ENCODE measurements at regions not wholly inside any gene's neighbourhood (a gene's known extent, or its start where the extent isn't known, plus 50 kb on each side); places are given as distances from the start of the nearest gene placed in this dataset.

- Histone ChIP-seq H3K36me3 (ENCODE audit: control insufficient read depth in 2 of 2, extremely low read depth in 1 of 2, insufficient read depth in 2 of 2, low read length in 2 of 2) (no peaks in the 10 kb centered on the region), H3K4me2 (ENCODE audit: control insufficient read depth, extremely low read depth, insufficient read depth, low read depth, low read length) (no peak overlapping the region), H2AFZ (ENCODE audit: control insufficient read depth, low read length) (no peak overlapping the region), H3K79me2 (ENCODE audit: control insufficient read depth, insufficient read depth, low read length) (no peaks in the 10 kb centered on the region), H3K9me3 (ENCODE audit: control insufficient read depth, low read depth, low read length) (no peaks in the 10 kb centered on the region), H4K20me1 (ENCODE audit: control insufficient read depth, extremely low read depth, insufficient read depth, low read length) (no peaks in the 10 kb centered on the region), H3K9ac (ENCODE audit: control insufficient read depth, extremely low read depth, insufficient read depth, low read length) (no peak overlapping the region), H3K27ac (ENCODE audit: control insufficient read depth, insufficient read depth, low read length) (no peak overlapping the region), H3K4me1 (ENCODE audit: control insufficient read depth, extremely low read depth, insufficient read depth, low read length) (no peaks in the 10 kb centered on the region), H3K9me1 (ENCODE audit: control insufficient read depth, extremely low read depth, insufficient read depth, low read length) (no peaks in the 10 kb centered on the region), H3K27me3 (ENCODE audit: control insufficient read depth, extremely low read depth, insufficient read depth, low read length) (no peaks in the 10 kb centered on the region), H3K4me3 (ENCODE audit: control insufficient read depth in 2 of 3, extremely low read depth in 1 of 3, insufficient read depth in 2 of 3, low read depth in 1 of 3, low read length in 3 of 3) (no peak overlapping the region)
- dilution Hi-C loops (cut with MboI; ENCODE audit: extremely low pct_ligation_motif_present, low sequenced_read_pairs), result no loop called here
- TF ChIP-seq EZH2 (IDR thresholded peaks at IDR 0.05; ENCODE audit: low read length) (no peak), CTCF (optimal IDR thresholded peaks at IDR 0.05 in 1 of 3, IDR thresholded peaks at IDR 0.05 in 1 of 3, conservative IDR thresholded peaks at IDR 0.05 in 1 of 3; ENCODE audit: extremely low read depth in 1 of 3, insufficient read depth in 2 of 3, low read length in 3 of 3) (no peak)
- no peak for DNase-seq (ENCODE audit: low read depth, low spot score)
- no peak for FAIRE-seq
These were observed 450.7 kb downstream of the NSUN3 start for GRCh38 chr3:94513600-94513999.

GRCh38 chr3:94515983-94516382, 453.1 kb downstream of the NSUN3 start:
- Histone ChIP-seq H3K4me1 (ENCODE audit: control insufficient read depth, extremely low read depth, insufficient read depth, low read length) (no peaks in the 10 kb centered on the region), H3K9me3 (ENCODE audit: control insufficient read depth, low read depth, low read length) (no peaks in the 10 kb centered on the region), H2AFZ (ENCODE audit: control insufficient read depth, low read length) (no peak overlapping the region), H3K4me2 (ENCODE audit: control insufficient read depth, extremely low read depth, insufficient read depth, low read depth, low read length) (no peak overlapping the region), H3K9me1 (ENCODE audit: control insufficient read depth, extremely low read depth, insufficient read depth, low read length) (no peaks in the 10 kb centered on the region), H3K27ac (ENCODE audit: control insufficient read depth, insufficient read depth, low read length) (no peak overlapping the region), H3K79me2 (ENCODE audit: control insufficient read depth, insufficient read depth, low read length) (no peaks in the 10 kb centered on the region), H3K27me3 (ENCODE audit: control insufficient read depth, extremely low read depth, insufficient read depth, low read length) (no peaks in the 10 kb centered on the region), H3K9ac (ENCODE audit: control insufficient read depth, extremely low read depth, insufficient read depth, low read length) (no peak overlapping the region), H4K20me1 (ENCODE audit: control insufficient read depth, extremely low read depth, insufficient read depth, low read length) (no peaks in the 10 kb centered on the region), H3K36me3 (ENCODE audit: control insufficient read depth in 2 of 2, extremely low read depth in 1 of 2, insufficient read depth in 2 of 2, low read length in 2 of 2) (no peaks in the 10 kb centered on the region), H3K4me3 (ENCODE audit: control insufficient read depth in 2 of 3, extremely low read depth in 1 of 3, insufficient read depth in 2 of 3, low read depth in 1 of 3, low read length in 3 of 3) (no peak overlapping the region)
- dilution Hi-C loops (cut with MboI; ENCODE audit: extremely low pct_ligation_motif_present, low sequenced_read_pairs), result no loop called here
- DNase-seq (ENCODE audit: low read depth, low spot score), result no peak
- TF ChIP-seq CTCF (optimal IDR thresholded peaks at IDR 0.05 in 1 of 3, IDR thresholded peaks at IDR 0.05 in 1 of 3, conservative IDR thresholded peaks at IDR 0.05 in 1 of 3; ENCODE audit: extremely low read depth in 1 of 3, insufficient read depth in 2 of 3, low read length in 3 of 3), result no peak
- no peak for TF ChIP-seq EZH2 (IDR thresholded peaks at IDR 0.05; ENCODE audit: low read length)
- no peak for FAIRE-seq

Data from keratinocyte (primary cell).